HG03060 (cell line): ENCODE measurements at regions not wholly inside any gene's neighbourhood (a gene's known extent, or its start where the extent isn't known, plus 50 kb on each side); places are given as distances from the start of the nearest gene placed in this dataset.
"Not testable (repeated sequence)": the region's sequence is repeated elsewhere in the genome, so short reads cannot be mapped to it uniquely, and the experiment has no call there.

Source experiments
- ATAC-seq: cut with Tn5 transposase; IDR thresholded peaks from one replicate; pipeline ENCODE4 v1.9.1; 2021; ENCODE audit warnings: low read depth, moderate number of reproducible peaks; ENCODE audit not compliant: unreplicated experiment

GRCh38 chr3:6769532-6770396 is 91.2 kb upstream of the GRM7 start:
- not testable (repeated sequence) for ATAC-seq

GRCh38 chr3:6770397-6770690 is 90.6 kb upstream of the GRM7 start:
- ATAC-seq = no peak

- no peak for ATAC-seq
Measured at GRCh38 chr3:6771171-6771570, 89.7 kb upstream of the GRM7 start.

GRCh38 chr3:6779140-6779539 is 81.8 kb upstream of the GRM7 start:
- ATAC-seq = no peak

GRCh38 chr3:6781092-6781491 is 79.8 kb upstream of the GRM7 start:
- no peak for ATAC-seq

- ATAC-seq = no peak
Measured at GRCh38 chr3:6785726-6786125, 75.2 kb upstream of the GRM7 start.

- ATAC-seq = no peak
Measured at GRCh38 chr3:6791161-6791560, 69.8 kb upstream of the GRM7 start.

- ATAC-seq = peak; percentile 82
Measured at GRCh38 chr3:6799264-6799915, 61.5 kb upstream of the GRM7 start.

- no peak for ATAC-seq
Measured at GRCh38 chr3:6803619-6804018, 57.3 kb upstream of the GRM7 start.

- no peak for ATAC-seq
Measured at GRCh38 chr3:6805236-6805635, 55.7 kb upstream of the GRM7 start.

GRCh38 chr3:6806991-6807390 is 53.9 kb upstream of the GRM7 start:
- no peak for ATAC-seq

- ATAC-seq = no peak
Measured at GRCh38 chr3:6807967-6808588, 52.8 kb upstream of the GRM7 start.

- no peak for ATAC-seq
Measured at GRCh38 chr3:6809349-6809748, 51.6 kb upstream of the GRM7 start.
